ENCODE measurements at regions not wholly inside any gene's neighbourhood (a gene's known extent, or its start where the extent isn't known, plus 50 kb on each side); places are given as distances from the start of the nearest gene placed in this dataset.

GRCh38 chr9:85215961-85216360 is 525.8 kb downstream of the AGTPBP1 start:
- H3K9me3 ChIP-seq (ENCODE audit: low read length), result no peaks in the 10 kb centered on the region
- no peaks in the 10 kb centered on the region for H3K27me3 ChIP-seq (ENCODE audit: insufficient read depth, low read depth, low read length)
- H3K4me2 ChIP-seq (ENCODE audit: low read length), result no peak overlapping the region
- no peaks in the 10 kb centered on the region for H3K79me2 ChIP-seq (replicated peaks; ENCODE audit: insufficient read depth, low read length)
- no peak overlapping the region for H3K9ac ChIP-seq (ENCODE audit: low read length)
- TF ChIP-seq CTCF (IDR thresholded peaks at IDR 0.05; ENCODE audit: poor library complexity, severe bottlenecking) (no peak), SMC3 (conservative IDR thresholded peaks at IDR 0.05; ENCODE audit: poor library complexity) (no peak), TAF1 (IDR thresholded peaks at IDR 0.05; ENCODE audit: low read depth) (no peak), EZH2 (IDR thresholded peaks at IDR 0.05; ENCODE audit: borderline replicate concordance, insufficient read depth, low read length, poor library complexity, severe bottlenecking) (no peak), MXI1 (conservative IDR thresholded peaks at IDR 0.05; ENCODE audit: poor library complexity, severe bottlenecking) (no peak), RAD21 (conservative IDR thresholded peaks at IDR 0.05) (no peak), POLR2AphosphoS5 (IDR thresholded peaks at IDR 0.05) (no peak), EP300 (conservative IDR thresholded peaks at IDR 0.05; ENCODE audit: poor library complexity, severe bottlenecking) (no peak), REST (IDR thresholded peaks at IDR 0.05; ENCODE audit: borderline replicate concordance) (no peak)
- no peak overlapping the region for H2AFZ ChIP-seq (ENCODE audit: low read depth, low read length)
- no peak overlapping the region for H3K4me3 ChIP-seq (ENCODE audit: low read length)
- no peaks in the 10 kb centered on the region for H3F3A ChIP-seq (ENCODE audit: insufficient read depth, low read length, poor library complexity, severe bottlenecking)
- H3K9me2 ChIP-seq (ENCODE audit: insufficient read depth, low read length), result no peaks in the 10 kb centered on the region
- H4K20me1 ChIP-seq (ENCODE audit: insufficient read depth), result no peaks in the 10 kb centered on the region
- H3K36me3 ChIP-seq (ENCODE audit: insufficient read depth, low read length), result no peaks in the 10 kb centered on the region
- no peak overlapping the region for H3K27ac ChIP-seq (ENCODE audit: low read length)

- no peaks in the 10 kb centered on the region for H3K9me3 ChIP-seq (ENCODE audit: low read length)
- H3K4me2 ChIP-seq (ENCODE audit: low read length), result no peak overlapping the region
- H2AFZ ChIP-seq (ENCODE audit: low read depth, low read length), result no peak overlapping the region
- H3K27ac ChIP-seq (ENCODE audit: low read length), result no peak overlapping the region
- no peak overlapping the region for H3K9ac ChIP-seq (ENCODE audit: low read length)
- no peaks in the 10 kb centered on the region for H3K27me3 ChIP-seq (ENCODE audit: insufficient read depth, low read depth, low read length)
- no peaks in the 10 kb centered on the region for H3F3A ChIP-seq (ENCODE audit: insufficient read depth, low read length, poor library complexity, severe bottlenecking)
- H3K4me3 ChIP-seq (ENCODE audit: low read length), result no peak overlapping the region
- no peaks in the 10 kb centered on the region for H3K79me2 ChIP-seq (replicated peaks; ENCODE audit: insufficient read depth, low read length)
- no peaks in the 10 kb centered on the region for H3K9me2 ChIP-seq (ENCODE audit: insufficient read depth, low read length)
- TF ChIP-seq RAD21 (conservative IDR thresholded peaks at IDR 0.05) (no peak), CTCF (IDR thresholded peaks at IDR 0.05; ENCODE audit: poor library complexity, severe bottlenecking) (no peak), POLR2AphosphoS5 (IDR thresholded peaks at IDR 0.05) (no peak), TAF1 (IDR thresholded peaks at IDR 0.05; ENCODE audit: low read depth) (no peak), EZH2 (IDR thresholded peaks at IDR 0.05; ENCODE audit: borderline replicate concordance, insufficient read depth, low read length, poor library complexity, severe bottlenecking) (no peak), MXI1 (conservative IDR thresholded peaks at IDR 0.05; ENCODE audit: poor library complexity, severe bottlenecking) (no peak), SMC3 (conservative IDR thresholded peaks at IDR 0.05; ENCODE audit: poor library complexity) (no peak), EP300 (conservative IDR thresholded peaks at IDR 0.05; ENCODE audit: poor library complexity, severe bottlenecking) (no peak), REST (IDR thresholded peaks at IDR 0.05; ENCODE audit: borderline replicate concordance) (no peak)
- no peaks in the 10 kb centered on the region for H4K20me1 ChIP-seq (ENCODE audit: insufficient read depth)
- no peaks in the 10 kb centered on the region for H3K36me3 ChIP-seq (ENCODE audit: insufficient read depth, low read length)
These were observed 526.3 kb downstream of the AGTPBP1 start for GRCh38 chr9:85215416-85215815.
